ENCODE measurements at regions not wholly inside any gene's neighbourhood (a gene's known extent, or its start where the extent isn't known, plus 50 kb on each side); places are given as distances from the start of the nearest gene placed in this dataset.

- no peaks in the 10 kb centered on the region for H4K20me1 ChIP-seq (ENCODE audit: insufficient read depth)
- no peaks in the 10 kb centered on the region for H3K27me3 ChIP-seq (replicated peaks; ENCODE audit: insufficient read depth)
- H3K27ac ChIP-seq = no peak overlapping the region
- H2AFZ ChIP-seq = no peak overlapping the region
- H3K9ac ChIP-seq = no peak overlapping the region
- no peaks in the 10 kb centered on the region for H3K4me1 ChIP-seq (ENCODE audit: insufficient read depth)
- TF ChIP-seq EZH2phosphoT487 (IDR thresholded peaks at IDR 0.05; ENCODE audit: insufficient read depth, low read depth) (no peak), EZH2 (IDR thresholded peaks at IDR 0.05; ENCODE audit: insufficient read depth, poor library complexity, severe bottlenecking) (no peak)
- in situ Hi-C loops (cut with MboI) = no loop called here
- 53 to 65% methylated on average over 3 of the region's 3 CpGs for WGBS, 2 experiments (ENCODE audit: low coverage in 1 of 2, low lambda C conversion rate in 2 of 2, missing lambda C conversion rate in 2 of 2)
- H3K79me2 ChIP-seq (ENCODE audit: insufficient read depth) = no peaks in the 10 kb centered on the region
- no peak for DNase-seq
- H3K4me2 ChIP-seq (ENCODE audit: unreplicated experiment) = no peak overlapping the region
- no peaks in the 10 kb centered on the region for H3K36me3 ChIP-seq (ENCODE audit: low read depth)
- H3K4me3 ChIP-seq = no peak overlapping the region
- H3K9me3 ChIP-seq (ENCODE audit: low read depth) = no peaks in the 10 kb centered on the region
- H3F3A ChIP-seq (ENCODE audit: insufficient read depth) = no peaks in the 10 kb centered on the region
- 0 out of 2 replicates have a peak, but pooled peaks cover 3% of the 10 kb centered on the region for H3K9me2 ChIP-seq (ENCODE audit: insufficient read depth)
Measured at GRCh38 chr10:108260383-108260906, 1095.9 kb upstream of the SORCS1 start.

- Histone ChIP-seq H3F3A (ENCODE audit: insufficient read depth) (no peaks in the 10 kb centered on the region), H3K9me3 (ENCODE audit: low read depth) (no peaks in the 10 kb centered on the region), H4K20me1 (ENCODE audit: insufficient read depth) (no peaks in the 10 kb centered on the region), H3K9ac (no peak overlapping the region), H3K9me2 (ENCODE audit: insufficient read depth) (0 out of 2 replicates have a peak, but pooled peaks cover 3% of the 10 kb centered on the region), H3K4me3 (no peak overlapping the region), H3K36me3 (ENCODE audit: low read depth) (no peaks in the 10 kb centered on the region), H3K27ac (no peak overlapping the region), H3K79me2 (ENCODE audit: insufficient read depth) (no peaks in the 10 kb centered on the region), H3K4me1 (ENCODE audit: insufficient read depth) (no peaks in the 10 kb centered on the region), H2AFZ (no peak overlapping the region), H3K4me2 (ENCODE audit: unreplicated experiment) (no peak overlapping the region), H3K27me3 (replicated peaks; ENCODE audit: insufficient read depth) (no peaks in the 10 kb centered on the region)
- WGBS, 2 experiments (ENCODE audit: low coverage in 1 of 2, low lambda C conversion rate in 2 of 2, missing lambda C conversion rate in 2 of 2) = 65 to 70% methylated on average over 1 of the region's 1 CpG
- DNase-seq = no peak
- TF ChIP-seq EZH2 (IDR thresholded peaks at IDR 0.05; ENCODE audit: insufficient read depth, poor library complexity, severe bottlenecking) (no peak), EZH2phosphoT487 (IDR thresholded peaks at IDR 0.05; ENCODE audit: insufficient read depth, low read depth) (no peak)
- in situ Hi-C loops (cut with MboI) = no loop called here
Measured at GRCh38 chr10:108254089-108254488, 1089.6 kb upstream of the SORCS1 start.

- in situ Hi-C loops (cut with MboI) = no loop called here
- H3K27ac ChIP-seq = no peak overlapping the region
- TF ChIP-seq EZH2 (IDR thresholded peaks at IDR 0.05; ENCODE audit: insufficient read depth, poor library complexity, severe bottlenecking) = no peak
- TF ChIP-seq EZH2phosphoT487 (IDR thresholded peaks at IDR 0.05; ENCODE audit: insufficient read depth, low read depth) = no peak
Measured at GRCh38 chr10:108252771-108253170, 1088.3 kb upstream of the SORCS1 start.

GRCh38 chr10:108250936-108251620, 1086.6 kb upstream of the SORCS1 start:
- no peaks in the 10 kb centered on the region for H3K27me3 ChIP-seq (replicated peaks; ENCODE audit: insufficient read depth)
- H3K9me3 ChIP-seq (ENCODE audit: low read depth) = no peaks in the 10 kb centered on the region
- TF ChIP-seq EZH2phosphoT487 (IDR thresholded peaks at IDR 0.05; ENCODE audit: insufficient read depth, low read depth) (no peak), EZH2 (IDR thresholded peaks at IDR 0.05; ENCODE audit: insufficient read depth, poor library complexity, severe bottlenecking) (no peak)
- in situ Hi-C loops (cut with MboI) = no loop called here
- no peaks in the 10 kb centered on the region for H3F3A ChIP-seq (ENCODE audit: insufficient read depth)
- DNase-seq = no peak
- no peaks in the 10 kb centered on the region; the same call in 1 of the 2 replicates for H3K36me3 ChIP-seq (ENCODE audit: low read depth)
- no peak overlapping the region for H3K9ac ChIP-seq
- no peaks in the 10 kb centered on the region for H3K4me1 ChIP-seq (ENCODE audit: insufficient read depth)
- H2AFZ ChIP-seq = no peak overlapping the region
- H3K4me2 ChIP-seq (ENCODE audit: unreplicated experiment) = no peak overlapping the region
- no peaks in the 10 kb centered on the region for H3K79me2 ChIP-seq (ENCODE audit: insufficient read depth)
- H4K20me1 ChIP-seq (ENCODE audit: insufficient read depth) = no peaks in the 10 kb centered on the region
- H3K9me2 ChIP-seq (ENCODE audit: insufficient read depth) = no peaks in the 10 kb centered on the region
- H3K4me3 ChIP-seq = no peak overlapping the region
- 62 to 65% methylated on average over 4 of the region's 4 CpGs for WGBS, 2 experiments (ENCODE audit: low coverage in 1 of 2, low lambda C conversion rate in 2 of 2, missing lambda C conversion rate in 2 of 2)
- no peak overlapping the region for H3K27ac ChIP-seq

More at GRCh38 chr10:108252771-108253170, 1088.3 kb upstream of the SORCS1 start:
- H3K4me1 ChIP-seq (ENCODE audit: insufficient read depth) = no peaks in the 10 kb centered on the region
- H3K9ac ChIP-seq = no peak overlapping the region
- no peaks in the 10 kb centered on the region for H3K79me2 ChIP-seq (ENCODE audit: insufficient read depth)
- H3K36me3 ChIP-seq (ENCODE audit: low read depth) = no peaks in the 10 kb centered on the region; the same call in 1 of the 2 replicates
- no peak overlapping the region for H3K4me3 ChIP-seq
- H4K20me1 ChIP-seq (ENCODE audit: insufficient read depth) = no peaks in the 10 kb centered on the region
- H3K9me3 ChIP-seq (ENCODE audit: low read depth) = no peaks in the 10 kb centered on the region
- H2AFZ ChIP-seq = 0 out of 2 replicates have a peak overlapping the region, but pooled peaks have one; percentile 31
- no peaks in the 10 kb centered on the region for H3F3A ChIP-seq (ENCODE audit: insufficient read depth)
- no peaks in the 10 kb centered on the region for H3K27me3 ChIP-seq (replicated peaks; ENCODE audit: insufficient read depth)
- peak; percentile 12 for DNase-seq
- H3K9me2 ChIP-seq (ENCODE audit: insufficient read depth) = 0 out of 2 replicates have a peak, but pooled peaks cover 3% of the 10 kb centered on the region
- no peak overlapping the region for H3K4me2 ChIP-seq (ENCODE audit: unreplicated experiment)

All from GM23248 (cell line).